AG09309 (cell line): ENCODE measurements at regions not wholly inside any gene's neighbourhood (a gene's known extent, or its start where the extent isn't known, plus 50 kb on each side); places are given as distances from the start of the nearest gene placed in this dataset.

ENCODE experiments used
- DNase-seq: peaks from one replicate; pipeline ENCODE4 v3.0.0-alpha.2; 2010; ENCODE audit warnings: low read depth
- H3K4me3 ChIP-seq: 2 replicates; pipeline ENCODE4 v1.5.1; 2011; ENCODE audit warnings: mild to moderate bottlenecking, low read depth, low read length, moderate library complexity; ENCODE audit not compliant: control insufficient read depth
- TF ChIP-seq, protein P1 (sequence below): IDR thresholded peaks from 2 replicates; pipeline ENCODE4 v1.5.1; 2011; ENCODE audit warnings: mild to moderate bottlenecking, low read depth, low read length, inconsistent platforms; ENCODE audit not compliant: insufficient read depth, control insufficient read depth; ENCODE audit errors: missing control alignments

DNA sequence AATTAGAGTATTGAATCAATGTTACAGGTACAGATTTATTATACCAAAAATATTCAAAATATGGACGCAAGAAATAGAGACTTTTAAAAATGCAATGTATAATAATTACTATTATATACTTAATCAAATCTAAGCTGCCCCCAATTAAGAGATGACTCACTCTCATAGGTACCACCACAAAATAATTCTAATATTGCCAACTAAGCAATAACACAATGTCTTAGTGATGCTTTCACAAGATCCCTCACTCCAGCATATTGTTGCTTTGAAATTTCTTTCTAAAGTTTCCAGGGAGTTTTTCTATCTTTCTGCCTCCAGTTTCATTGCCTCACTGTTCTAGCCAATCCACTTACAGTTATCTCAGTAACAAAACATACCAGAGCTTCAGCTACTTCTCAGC, 270.0 kb upstream of the PABPC4L start:
- TF ChIP-seq, protein P1, sequence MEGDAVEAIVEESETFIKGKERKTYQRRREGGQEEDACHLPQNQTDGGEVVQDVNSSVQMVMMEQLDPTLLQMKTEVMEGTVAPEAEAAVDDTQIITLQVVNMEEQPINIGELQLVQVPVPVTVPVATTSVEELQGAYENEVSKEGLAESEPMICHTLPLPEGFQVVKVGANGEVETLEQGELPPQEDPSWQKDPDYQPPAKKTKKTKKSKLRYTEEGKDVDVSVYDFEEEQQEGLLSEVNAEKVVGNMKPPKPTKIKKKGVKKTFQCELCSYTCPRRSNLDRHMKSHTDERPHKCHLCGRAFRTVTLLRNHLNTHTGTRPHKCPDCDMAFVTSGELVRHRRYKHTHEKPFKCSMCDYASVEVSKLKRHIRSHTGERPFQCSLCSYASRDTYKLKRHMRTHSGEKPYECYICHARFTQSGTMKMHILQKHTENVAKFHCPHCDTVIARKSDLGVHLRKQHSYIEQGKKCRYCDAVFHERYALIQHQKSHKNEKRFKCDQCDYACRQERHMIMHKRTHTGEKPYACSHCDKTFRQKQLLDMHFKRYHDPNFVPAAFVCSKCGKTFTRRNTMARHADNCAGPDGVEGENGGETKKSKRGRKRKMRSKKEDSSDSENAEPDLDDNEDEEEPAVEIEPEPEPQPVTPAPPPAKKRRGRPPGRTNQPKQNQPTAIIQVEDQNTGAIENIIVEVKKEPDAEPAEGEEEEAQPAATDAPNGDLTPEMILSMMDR = no peak
- no peak for DNase-seq
- H3K4me3 ChIP-seq = no peak overlapping the region

DNA sequence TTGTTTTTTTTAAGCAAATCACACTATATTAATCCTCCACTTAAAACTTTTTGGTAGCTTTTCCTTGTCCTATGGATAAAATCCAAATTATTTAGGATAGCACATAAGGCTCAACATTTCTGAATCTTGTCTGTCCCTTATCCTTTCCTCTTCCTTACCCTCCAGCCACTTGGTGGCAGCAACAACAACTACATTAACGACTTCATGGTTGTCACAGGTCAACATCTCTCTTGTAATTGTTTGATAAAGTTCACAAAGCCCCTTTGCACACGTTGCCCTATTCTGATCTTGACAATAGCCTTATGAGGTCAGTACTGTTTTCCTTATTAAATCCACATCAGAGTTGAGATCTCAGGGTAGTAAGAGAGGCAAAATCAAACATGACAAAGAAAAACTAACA, 269.0 kb upstream of the PABPC4L start:
- DNase-seq = no peak
- TF ChIP-seq, protein P1 = no peak
- no peak overlapping the region for H3K4me3 ChIP-seq

DNA sequence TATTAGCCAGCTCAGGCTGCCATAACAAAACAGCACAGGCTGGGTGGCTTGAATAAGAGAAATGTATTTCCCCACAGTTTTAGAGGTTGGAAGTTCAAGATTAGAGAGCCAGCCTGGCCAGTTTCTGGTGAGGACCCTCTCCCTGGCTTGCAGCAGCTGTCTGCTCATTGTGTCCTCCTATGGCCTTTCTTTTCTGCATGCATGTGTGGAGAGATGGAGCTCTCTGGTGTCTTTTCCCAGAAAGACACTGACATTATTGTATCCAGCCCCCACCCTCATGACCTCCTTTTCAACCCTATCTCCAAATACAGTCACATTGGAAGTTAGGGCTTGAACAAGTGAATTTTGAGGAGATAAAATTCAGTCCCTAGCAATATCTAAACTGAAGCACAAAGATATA, 263.8 kb upstream of the PABPC4L start:
- TF ChIP-seq, protein P1 = no peak
- no peak overlapping the region for H3K4me3 ChIP-seq
- DNase-seq = no peak

DNA sequence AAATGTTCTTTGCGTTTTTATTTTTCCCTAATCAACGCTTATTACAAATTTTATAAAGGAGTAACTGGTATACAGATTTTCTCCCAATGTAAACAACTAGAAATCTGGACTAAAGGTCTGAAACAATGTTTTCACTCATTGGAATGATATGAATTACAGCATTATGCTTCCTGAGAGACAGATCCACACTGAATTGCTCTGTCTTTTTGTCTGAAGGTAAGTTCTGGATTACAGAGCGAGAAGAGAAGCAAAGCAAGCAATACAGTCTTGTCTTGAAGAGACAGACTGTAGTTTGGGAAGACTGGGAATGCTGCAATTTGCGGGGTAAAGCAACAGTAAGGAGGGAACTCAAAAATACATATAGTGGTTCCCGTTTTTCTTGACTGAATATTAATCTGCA, 262.2 kb upstream of the PABPC4L start:
- TF ChIP-seq, protein P1 = no peak
- DNase-seq = no peak
- no peak overlapping the region for H3K4me3 ChIP-seq

DNA sequence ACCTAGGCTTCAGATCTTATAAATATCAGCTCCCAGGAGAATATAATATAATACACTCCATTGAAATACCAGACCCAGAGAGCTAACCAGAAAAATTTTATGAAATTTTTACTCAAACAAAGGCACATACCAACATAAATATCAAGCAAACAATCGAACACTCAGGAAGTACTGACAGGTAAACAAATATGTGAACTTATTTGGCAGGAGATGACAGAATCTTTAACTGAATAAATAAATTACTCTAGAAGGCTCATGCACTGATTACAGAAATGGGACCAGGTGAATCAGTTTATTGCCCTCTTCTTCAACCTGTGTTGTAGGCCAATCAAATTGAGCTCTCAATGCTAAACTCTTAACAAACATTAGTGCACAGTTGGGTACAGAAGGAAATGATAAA, 225.2 kb upstream of the PABPC4L start:
- no peak overlapping the region for H3K4me3 ChIP-seq
- TF ChIP-seq, protein P1 = no peak
- no peak for DNase-seq

DNA sequence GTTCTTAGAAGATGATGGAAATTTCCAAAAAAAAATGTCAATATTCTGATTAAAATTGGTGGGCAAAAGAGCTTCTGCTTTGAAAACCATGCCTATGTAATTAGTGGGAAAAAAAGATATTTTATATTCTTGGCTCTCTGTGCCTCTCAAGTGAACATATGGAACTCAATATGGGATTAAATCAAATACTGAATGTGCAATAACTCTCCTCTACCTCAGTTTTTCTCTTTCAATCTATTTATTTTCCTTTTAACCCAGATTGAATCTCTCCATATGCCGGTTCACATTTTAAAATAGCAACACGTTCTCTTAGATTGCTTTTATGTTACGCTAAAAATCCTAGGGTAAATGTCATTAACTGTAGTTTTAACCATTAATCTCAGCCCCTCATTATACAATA, 224.2 kb upstream of the PABPC4L start:
- H3K4me3 ChIP-seq = no peak overlapping the region
- no peak for DNase-seq
- TF ChIP-seq, protein P1 = no peak

DNA sequence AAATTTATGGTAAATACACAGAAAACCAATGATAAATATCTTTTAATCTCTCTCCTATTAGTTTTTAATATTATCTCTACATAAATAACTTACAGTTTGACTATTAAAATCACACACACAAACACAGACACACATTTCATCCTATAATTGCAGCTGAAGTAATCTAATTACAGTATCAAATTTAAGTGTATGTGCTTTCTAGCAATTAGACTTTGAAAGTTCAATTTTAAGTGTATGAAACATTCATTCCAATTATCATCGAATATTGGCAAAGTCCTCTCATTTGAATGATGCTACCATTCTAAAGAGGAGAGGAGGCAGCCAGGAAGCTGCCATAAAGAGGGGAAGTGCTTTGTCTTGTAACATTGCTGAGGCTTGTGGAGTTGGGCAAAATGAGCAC, 221.2 kb upstream of the PABPC4L start:
- TF ChIP-seq, protein P1 = no peak
- DNase-seq = no peak
- H3K4me3 ChIP-seq = no peak overlapping the region
